ENCODE measurements at regions not wholly inside any gene's neighbourhood (a gene's known extent, or its start where the extent isn't known, plus 50 kb on each side); places are given as distances from the start of the nearest gene placed in this dataset.

GRCh38 chr17:61536422-61536955 is 54.5 kb downstream of the NACA2 start:
- TF ChIP-seq EZH2 (IDR thresholded peaks at IDR 0.05; ENCODE audit: low read length, missing control alignments): no peak
- TF ChIP-seq, protein P1, sequence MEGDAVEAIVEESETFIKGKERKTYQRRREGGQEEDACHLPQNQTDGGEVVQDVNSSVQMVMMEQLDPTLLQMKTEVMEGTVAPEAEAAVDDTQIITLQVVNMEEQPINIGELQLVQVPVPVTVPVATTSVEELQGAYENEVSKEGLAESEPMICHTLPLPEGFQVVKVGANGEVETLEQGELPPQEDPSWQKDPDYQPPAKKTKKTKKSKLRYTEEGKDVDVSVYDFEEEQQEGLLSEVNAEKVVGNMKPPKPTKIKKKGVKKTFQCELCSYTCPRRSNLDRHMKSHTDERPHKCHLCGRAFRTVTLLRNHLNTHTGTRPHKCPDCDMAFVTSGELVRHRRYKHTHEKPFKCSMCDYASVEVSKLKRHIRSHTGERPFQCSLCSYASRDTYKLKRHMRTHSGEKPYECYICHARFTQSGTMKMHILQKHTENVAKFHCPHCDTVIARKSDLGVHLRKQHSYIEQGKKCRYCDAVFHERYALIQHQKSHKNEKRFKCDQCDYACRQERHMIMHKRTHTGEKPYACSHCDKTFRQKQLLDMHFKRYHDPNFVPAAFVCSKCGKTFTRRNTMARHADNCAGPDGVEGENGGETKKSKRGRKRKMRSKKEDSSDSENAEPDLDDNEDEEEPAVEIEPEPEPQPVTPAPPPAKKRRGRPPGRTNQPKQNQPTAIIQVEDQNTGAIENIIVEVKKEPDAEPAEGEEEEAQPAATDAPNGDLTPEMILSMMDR (conservative IDR thresholded peaks at IDR 0.05 in 1 of 2, IDR thresholded peaks at IDR 0.05 in 1 of 2; ENCODE audit: low read depth in 1 of 2, low read length in 2 of 2): no peak
